ENCODE measurements at regions not wholly inside any gene's neighbourhood (a gene's known extent, or its start where the extent isn't known, plus 50 kb on each side); places are given as distances from the start of the nearest gene placed in this dataset.

GRCh38 chr21:29418813-29419212, 120.1 kb downstream of the BACH1 start:
- TF ChIP-seq CTCF (IDR thresholded peaks at IDR 0.05 in 4 of 5, conservative IDR thresholded peaks at IDR 0.05 in 1 of 5) (no peak), POLR2A (IDR thresholded peaks at IDR 0.05) (no peak)
